Cardiac muscle cell (in vitro differentiated cells and primary cell): ENCODE measurements at regions not wholly inside any gene's neighbourhood (a gene's known extent, or its start where the extent isn't known, plus 50 kb on each side); places are given as distances from the start of the nearest gene placed in this dataset.
"Not testable (repeated sequence)": the region's sequence is repeated elsewhere in the genome, so short reads cannot be mapped to it uniquely, and the experiment has no call there.

Source experiments
- DNase-seq, 2 donors: peaks; one replicate each; pipeline versions ENCODE4 v3.0.0 to v3.0.0-alpha.2; 2010 to 2017; ENCODE audit warnings: low read depth in 1 of 2, low spot score in 1 of 2
- H3K27ac ChIP-seq: fragments of 200-600 bp; sonication (generic); 2 replicates; pipeline ENCODE4 v1.5.1; 2016
- H3K27me3 ChIP-seq: fragments of 200-600 bp; sonication (generic); 2 replicates; pipeline ENCODE4 v1.6.0; 2016; ENCODE audit warnings: control low read depth
- H3K36me3 ChIP-seq: fragments of 200-600 bp; sonication (generic); 2 replicates; pipeline ENCODE4 v1.5.1; 2016; ENCODE audit warnings: control low read depth
- H3K4me1 ChIP-seq: fragments of 200-600 bp; sonication (generic); 2 replicates; pipeline ENCODE4 v1.8.1; 2017; ENCODE audit warnings: low read depth, mild to moderate bottlenecking, mixed run types
- H3K4me3 ChIP-seq: fragments of 200-600 bp; sonication (generic); 2 replicates; pipeline ENCODE4 v1.5.1; 2016; ENCODE audit warnings: mild to moderate bottlenecking
- H3K9me3 ChIP-seq: fragments of 200-600 bp; sonication (generic); 2 replicates; pipeline ENCODE4 v1.5.1; 2017; ENCODE audit warnings: low read depth, mild to moderate bottlenecking, control low read depth
- CTCF ChIP-seq: IDR thresholded peaks from 2 replicates; pipeline ENCODE4 v1.5.1; 2012; ENCODE audit warnings: low read depth, mild to moderate bottlenecking, low read length

DNA sequence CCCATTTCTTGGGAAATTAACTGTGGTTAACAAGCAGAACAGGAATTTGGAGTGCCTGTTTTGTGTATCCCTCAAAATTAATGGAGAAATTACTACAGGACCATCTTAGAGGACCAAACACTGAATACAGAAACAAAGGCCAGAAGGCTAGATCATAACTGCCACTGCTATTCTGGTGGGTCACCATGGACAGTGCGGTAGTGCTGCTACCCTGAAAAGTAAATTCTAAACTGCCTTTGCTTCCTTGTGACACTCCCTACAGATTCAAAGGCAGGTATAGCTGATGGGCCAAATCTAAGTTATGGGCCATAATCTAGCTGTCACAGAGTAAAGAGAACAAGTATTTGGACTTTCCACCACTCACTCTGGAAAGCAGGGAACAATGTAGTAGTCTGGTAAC is 575.8 kb upstream of the ADGRB3 start:
- no peak overlapping the region for H3K27ac ChIP-seq
- TF ChIP-seq CTCF: no peak
- no peaks in the 10 kb centered on the region for H3K4me1 ChIP-seq
- no peak overlapping the region for H3K4me3 ChIP-seq
- DNase-seq: no peak
- H3K36me3 ChIP-seq: no peaks in the 10 kb centered on the region
- no peaks in the 10 kb centered on the region for H3K27me3 ChIP-seq
- no peaks in the 10 kb centered on the region for H3K9me3 ChIP-seq

DNA sequence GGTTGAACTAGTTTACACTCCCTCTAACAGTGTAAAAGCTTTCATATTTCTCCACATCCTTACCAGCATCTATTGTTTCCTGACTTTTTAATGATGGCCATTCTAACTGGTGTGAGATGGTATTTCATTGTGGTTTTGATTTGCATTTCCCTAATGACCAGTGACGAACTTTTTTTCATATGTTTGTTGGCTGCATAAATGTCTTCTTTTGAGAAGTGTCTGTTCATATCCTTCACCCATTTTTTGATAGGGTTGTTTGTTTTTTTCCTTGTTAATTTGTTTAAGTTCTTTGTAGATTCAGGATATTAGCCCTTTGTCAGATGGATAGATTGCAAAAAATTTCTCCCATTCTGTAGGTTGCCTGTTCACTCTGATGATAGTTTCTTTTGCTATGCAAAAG is 578.5 kb upstream of the ADGRB3 start:
- not testable (repeated sequence) for H3K27me3 ChIP-seq, H3K4me3 ChIP-seq, H3K4me1 ChIP-seq, H3K36me3 ChIP-seq, H3K27ac ChIP-seq, H3K9me3 ChIP-seq, DNase-seq

DNA sequence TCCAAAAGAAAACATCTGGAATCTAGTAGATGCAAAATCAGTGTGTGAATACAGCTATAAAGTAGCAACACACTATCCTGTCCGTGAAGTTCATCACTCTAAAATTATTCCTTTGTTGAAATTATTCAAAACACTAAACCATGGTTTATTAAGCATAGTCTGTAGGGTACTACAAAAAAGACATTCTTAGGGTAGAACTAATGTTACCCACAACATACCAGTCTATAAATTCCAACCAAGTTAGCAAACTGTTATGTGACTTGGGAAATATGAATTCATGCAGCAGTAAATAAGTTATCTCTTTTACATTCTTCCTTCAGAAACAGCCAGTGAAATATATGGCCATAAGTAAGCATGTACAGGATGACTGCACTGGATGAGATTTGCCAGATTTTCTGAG is 580.3 kb upstream of the ADGRB3 start:
- Histone ChIP-seq H3K27ac (no peak overlapping the region), H3K27me3 (no peaks in the 10 kb centered on the region), H3K4me1 (no peaks in the 10 kb centered on the region), H3K4me3 (no peak overlapping the region), H3K9me3 (no peaks in the 10 kb centered on the region), H3K36me3 (no peaks in the 10 kb centered on the region)
- peak in 1 of 2 donors; percentile 38 for DNase-seq
- TF ChIP-seq CTCF: no peak

DNA sequence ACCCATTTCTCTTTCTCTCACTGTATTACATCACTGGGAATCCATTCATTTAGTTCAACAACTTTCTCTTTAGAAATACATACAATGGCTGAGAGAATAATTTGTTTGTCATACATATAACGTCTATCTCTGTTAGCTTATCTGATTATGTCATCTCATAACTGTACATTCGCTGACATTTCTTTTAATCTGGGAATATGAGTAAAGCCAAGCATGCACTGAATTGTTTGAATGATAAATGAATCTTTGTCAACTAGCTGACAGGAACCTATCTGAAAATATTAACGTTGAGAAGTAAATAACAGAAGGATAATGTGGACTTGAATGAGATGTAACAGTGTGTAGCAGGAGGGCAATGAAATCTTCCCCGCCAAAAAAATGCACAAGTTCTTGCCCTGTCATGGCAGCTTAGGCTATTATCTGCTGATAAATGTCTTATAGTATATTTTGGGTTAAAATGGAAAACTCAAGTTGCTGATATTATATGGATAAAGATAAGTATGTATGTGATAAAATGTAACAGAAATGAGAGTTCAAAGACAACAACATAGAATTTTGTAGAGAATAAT is 581.2 kb upstream of the ADGRB3 start:
- Histone ChIP-seq H3K4me1 (no peaks in the 10 kb centered on the region), H3K9me3 (no peaks in the 10 kb centered on the region), H3K27ac (no peak overlapping the region), H3K36me3 (no peaks in the 10 kb centered on the region), H3K4me3 (no peak overlapping the region), H3K27me3 (no peaks in the 10 kb centered on the region)
- no peak for DNase-seq
- TF ChIP-seq CTCF: no peak

GRCh38 chr6:68052234-68052633 is 582.8 kb upstream of the ADGRB3 start:
- no peaks in the 10 kb centered on the region for H3K4me1 ChIP-seq
- TF ChIP-seq CTCF: no peak
- no peak overlapping the region for H3K4me3 ChIP-seq
- no peaks in the 10 kb centered on the region for H3K9me3 ChIP-seq
- no peak for DNase-seq
- H3K27me3 ChIP-seq: no peaks in the 10 kb centered on the region
- no peaks in the 10 kb centered on the region for H3K36me3 ChIP-seq
- no peak overlapping the region for H3K27ac ChIP-seq

- no peak for DNase-seq
- Histone ChIP-seq H3K27me3 (no peaks in the 10 kb centered on the region), H3K4me1 (no peaks in the 10 kb centered on the region), H3K36me3 (no peaks in the 10 kb centered on the region), H3K27ac (no peak overlapping the region), H3K9me3 (no peaks in the 10 kb centered on the region), H3K4me3 (no peak overlapping the region)
- TF ChIP-seq CTCF: no peak
These were observed 585.5 kb upstream of the ADGRB3 start for GRCh38 chr6:68049562-68049961.
